ENCODE measurements at regions not wholly inside any gene's neighbourhood (a gene's known extent, or its start where the extent isn't known, plus 50 kb on each side); places are given as distances from the start of the nearest gene placed in this dataset.

GRCh38 chr1:172948457-172948856 lies 102.3 kb downstream of the TNFSF18 start:
- dilution Hi-C loops (cut with MboI; ENCODE audit: extremely low pct_ligation_motif_present, low sequenced_read_pairs) = no loop called here
- no peaks in the 10 kb centered on the region for H3K27me3 ChIP-seq (ENCODE audit: control insufficient read depth, extremely low read depth, insufficient read depth, low read length)
- no peaks in the 10 kb centered on the region for H3K36me3 ChIP-seq (ENCODE audit: control insufficient read depth in 2 of 2, extremely low read depth in 1 of 2, insufficient read depth in 2 of 2, low read length in 2 of 2)
- DNase-seq (ENCODE audit: low read depth, low spot score) (peak; percentile 35), FAIRE-seq (peak; percentile 98)
- H3K79me2 ChIP-seq (ENCODE audit: control insufficient read depth, insufficient read depth, low read length) = no peaks in the 10 kb centered on the region
- no peak overlapping the region for H2AFZ ChIP-seq (ENCODE audit: control insufficient read depth, low read length)
- peaks cover 21% of the 10 kb centered on the region for H3K4me1 ChIP-seq (ENCODE audit: control insufficient read depth, extremely low read depth, insufficient read depth, low read length)
- H3K9me1 ChIP-seq (ENCODE audit: control insufficient read depth, extremely low read depth, insufficient read depth, low read length) = no peaks in the 10 kb centered on the region
- TF ChIP-seq EZH2 (IDR thresholded peaks at IDR 0.05; ENCODE audit: low read length) = no peak
- TF ChIP-seq, protein P1, sequence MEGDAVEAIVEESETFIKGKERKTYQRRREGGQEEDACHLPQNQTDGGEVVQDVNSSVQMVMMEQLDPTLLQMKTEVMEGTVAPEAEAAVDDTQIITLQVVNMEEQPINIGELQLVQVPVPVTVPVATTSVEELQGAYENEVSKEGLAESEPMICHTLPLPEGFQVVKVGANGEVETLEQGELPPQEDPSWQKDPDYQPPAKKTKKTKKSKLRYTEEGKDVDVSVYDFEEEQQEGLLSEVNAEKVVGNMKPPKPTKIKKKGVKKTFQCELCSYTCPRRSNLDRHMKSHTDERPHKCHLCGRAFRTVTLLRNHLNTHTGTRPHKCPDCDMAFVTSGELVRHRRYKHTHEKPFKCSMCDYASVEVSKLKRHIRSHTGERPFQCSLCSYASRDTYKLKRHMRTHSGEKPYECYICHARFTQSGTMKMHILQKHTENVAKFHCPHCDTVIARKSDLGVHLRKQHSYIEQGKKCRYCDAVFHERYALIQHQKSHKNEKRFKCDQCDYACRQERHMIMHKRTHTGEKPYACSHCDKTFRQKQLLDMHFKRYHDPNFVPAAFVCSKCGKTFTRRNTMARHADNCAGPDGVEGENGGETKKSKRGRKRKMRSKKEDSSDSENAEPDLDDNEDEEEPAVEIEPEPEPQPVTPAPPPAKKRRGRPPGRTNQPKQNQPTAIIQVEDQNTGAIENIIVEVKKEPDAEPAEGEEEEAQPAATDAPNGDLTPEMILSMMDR (optimal IDR thresholded peaks at IDR 0.05 in 1 of 3, IDR thresholded peaks at IDR 0.05 in 1 of 3, conservative IDR thresholded peaks at IDR 0.05 in 1 of 3; ENCODE audit: extremely low read depth in 1 of 3, insufficient read depth in 2 of 3, low read length in 3 of 3) = peak in 1 of 3 experiments; percentile 31
- H3K9me3 ChIP-seq (ENCODE audit: control insufficient read depth, low read depth, low read length) = no peaks in the 10 kb centered on the region
- H4K20me1 ChIP-seq (ENCODE audit: control insufficient read depth, extremely low read depth, insufficient read depth, low read length) = no peaks in the 10 kb centered on the region
- no peak overlapping the region for H3K4me3 ChIP-seq (ENCODE audit: control insufficient read depth in 2 of 3, extremely low read depth in 1 of 3, insufficient read depth in 2 of 3, low read depth in 1 of 3, low read length in 3 of 3)
- H3K27ac ChIP-seq (ENCODE audit: control insufficient read depth, insufficient read depth, low read length) = no peak overlapping the region
- H3K9ac ChIP-seq (ENCODE audit: control insufficient read depth, extremely low read depth, insufficient read depth, low read length) = no peak overlapping the region
- H3K4me2 ChIP-seq (ENCODE audit: control insufficient read depth, extremely low read depth, insufficient read depth, low read depth, low read length) = no peak overlapping the region

- Histone ChIP-seq H3K9ac (ENCODE audit: control insufficient read depth, extremely low read depth, insufficient read depth, low read length) (no peak overlapping the region), H3K79me2 (ENCODE audit: control insufficient read depth, insufficient read depth, low read length) (no peaks in the 10 kb centered on the region), H3K9me1 (ENCODE audit: control insufficient read depth, extremely low read depth, insufficient read depth, low read length) (no peaks in the 10 kb centered on the region), H4K20me1 (ENCODE audit: control insufficient read depth, extremely low read depth, insufficient read depth, low read length) (no peaks in the 10 kb centered on the region), H3K4me3 (ENCODE audit: control insufficient read depth in 2 of 3, extremely low read depth in 1 of 3, insufficient read depth in 2 of 3, low read depth in 1 of 3, low read length in 3 of 3) (no peak overlapping the region), H2AFZ (ENCODE audit: control insufficient read depth, low read length) (no peak overlapping the region), H3K27ac (ENCODE audit: control insufficient read depth, insufficient read depth, low read length) (no peak overlapping the region), H3K36me3 (ENCODE audit: control insufficient read depth in 2 of 2, extremely low read depth in 1 of 2, insufficient read depth in 2 of 2, low read length in 2 of 2) (no peaks in the 10 kb centered on the region), H3K4me1 (ENCODE audit: control insufficient read depth, extremely low read depth, insufficient read depth, low read length) (peaks cover 21% of the 10 kb centered on the region), H3K4me2 (ENCODE audit: control insufficient read depth, extremely low read depth, insufficient read depth, low read depth, low read length) (no peak overlapping the region), H3K9me3 (ENCODE audit: control insufficient read depth, low read depth, low read length) (no peaks in the 10 kb centered on the region), H3K27me3 (ENCODE audit: control insufficient read depth, extremely low read depth, insufficient read depth, low read length) (no peaks in the 10 kb centered on the region)
- DNase-seq (ENCODE audit: low read depth, low spot score) (no peak), FAIRE-seq (no peak)
- dilution Hi-C loops (cut with MboI; ENCODE audit: extremely low pct_ligation_motif_present, low sequenced_read_pairs) = no loop called here
- TF ChIP-seq, protein P1 (optimal IDR thresholded peaks at IDR 0.05 in 1 of 3, IDR thresholded peaks at IDR 0.05 in 1 of 3, conservative IDR thresholded peaks at IDR 0.05 in 1 of 3; ENCODE audit: extremely low read depth in 1 of 3, insufficient read depth in 2 of 3, low read length in 3 of 3) = no peak
- TF ChIP-seq EZH2 (IDR thresholded peaks at IDR 0.05; ENCODE audit: low read length) = no peak
These were observed 101.6 kb downstream of the TNFSF18 start for GRCh38 chr1:172949096-172949495.
